ENCODE measurements at regions not wholly inside any gene's neighbourhood (a gene's known extent, or its start where the extent isn't known, plus 50 kb on each side); places are given as distances from the start of the nearest gene placed in this dataset.

GRCh38 chr5:42235241-42235640 is 188.0 kb upstream of the GHR start:
- Histone ChIP-seq H4K20me1 (ENCODE audit: insufficient read depth) (no peaks in the 10 kb centered on the region), H3K4me2 (ENCODE audit: low read length) (no peak overlapping the region), H3K4me3 (replicated peaks in 1 of 2; ENCODE audit: low read depth in 1 of 2, low read length in 2 of 2) (no peak overlapping the region), H3K9ac (ENCODE audit: low read length) (no peak overlapping the region), H3K36me3 (ENCODE audit: control insufficient read depth in 1 of 2, insufficient read depth in 2 of 2, low read length in 2 of 2) (no peaks in the 10 kb centered on the region), H3K4me1 (ENCODE audit: control insufficient read depth in 1 of 2, insufficient read depth in 2 of 2, low read length in 2 of 2) (no peaks in the 10 kb centered on the region), H3K9me3 (ENCODE audit: control insufficient read depth in 1 of 2, insufficient read depth in 1 of 2, low read depth in 1 of 2, low read length in 2 of 2) (no peaks in the 10 kb centered on the region), H3K27ac (ENCODE audit: low read depth, low read length) (no peak overlapping the region), H3K9me2 (ENCODE audit: insufficient read depth) (no peaks in the 10 kb centered on the region), H3K27me3 (ENCODE audit: insufficient read depth, low read length) (no peaks in the 10 kb centered on the region), H3K79me2 (ENCODE audit: insufficient read depth, low read length) (no peaks in the 10 kb centered on the region), H2AFZ (ENCODE audit: low read depth, low read length, poor library complexity, severe bottlenecking) (no peak overlapping the region)
- no peak for DNase-seq (ENCODE audit: low read depth, low spot score)
- RAD21 ChIA-PET (ENCODE audit: low non-redundant PET in 1 of 2, low total read pairs in 2 of 2, uncharacterized antibody in 2 of 2, unreplicated experiment in 2 of 2), result no interaction called here
- no TSS peak for BruUV-seq (replicated peaks)
- CTCF ChIA-PET, result no interaction called here
- TF ChIP-seq POLR2AphosphoS5 (IDR thresholded peaks at IDR 0.05; ENCODE audit: low read depth, low read length), result no peak
- TF ChIP-seq TCF7L2 (IDR thresholded peaks at IDR 0.05; ENCODE audit: borderline replicate concordance, extremely low read depth, insufficient read depth, insufficient read length), result no peak
- no peak for TF ChIP-seq RAD21 (IDR thresholded peaks at IDR 0.05; ENCODE audit: low read depth)
- no peak for TF ChIP-seq CTCF (IDR thresholded peaks at IDR 0.05 in 2 of 3, conservative IDR thresholded peaks at IDR 0.05 in 1 of 3; ENCODE audit: borderline replicate concordance in 1 of 3, insufficient read depth in 1 of 3, low read depth in 2 of 3, low read length in 2 of 3)
- intact Hi-C loops (cut with micrococcal nuclease), result no loop called here
- no peak for ATAC-seq
- POLR2A ChIA-PET, result no interaction called here

- H3K9ac ChIP-seq (ENCODE audit: low read length), result no peak overlapping the region
- H4K20me1 ChIP-seq (ENCODE audit: insufficient read depth), result no peaks in the 10 kb centered on the region
- ATAC-seq, result no peak
- H3K27me3 ChIP-seq (ENCODE audit: insufficient read depth, low read length), result no peaks in the 10 kb centered on the region
- no peak overlapping the region for H3K27ac ChIP-seq (ENCODE audit: low read depth, low read length)
- RAD21 ChIA-PET (ENCODE audit: low non-redundant PET in 1 of 2, low total read pairs in 2 of 2, uncharacterized antibody in 2 of 2, unreplicated experiment in 2 of 2), result no interaction called here
- no peaks in the 10 kb centered on the region for H3K4me1 ChIP-seq (ENCODE audit: control insufficient read depth in 1 of 2, insufficient read depth in 2 of 2, low read length in 2 of 2)
- POLR2A ChIA-PET, result no interaction called here
- DNase-seq (ENCODE audit: low read depth, low spot score), result no peak
- TF ChIP-seq CEBPB (IDR thresholded peaks at IDR 0.05; ENCODE audit: low read depth) (no peak), JUND (IDR thresholded peaks at IDR 0.05) (no peak), ATF3 (IDR thresholded peaks at IDR 0.05) (no peak), POLR2A (IDR thresholded peaks at IDR 0.05; ENCODE audit: borderline replicate concordance, extremely low read depth, insufficient read depth, insufficient read length) (no peak), RAD21 (IDR thresholded peaks at IDR 0.05; ENCODE audit: low read depth) (no peak), FOSL1 (IDR thresholded peaks at IDR 0.05; ENCODE audit: low read depth) (no peak)
- no peak overlapping the region for H2AFZ ChIP-seq (ENCODE audit: low read depth, low read length, poor library complexity, severe bottlenecking)
- BruUV-seq (replicated peaks), result no TSS peak
- no peak overlapping the region for H3K4me2 ChIP-seq (ENCODE audit: low read length)
- no peaks in the 10 kb centered on the region for H3K9me2 ChIP-seq (ENCODE audit: insufficient read depth)
- intact Hi-C loops (cut with micrococcal nuclease), result no loop called here
- H3K79me2 ChIP-seq (ENCODE audit: insufficient read depth, low read length), result no peaks in the 10 kb centered on the region
- no peak overlapping the region for H3K4me3 ChIP-seq (replicated peaks in 1 of 2; ENCODE audit: low read depth in 1 of 2, low read length in 2 of 2)
- no peaks in the 10 kb centered on the region for H3K9me3 ChIP-seq (ENCODE audit: control insufficient read depth in 1 of 2, insufficient read depth in 1 of 2, low read depth in 1 of 2, low read length in 2 of 2)
- no peaks in the 10 kb centered on the region for H3K36me3 ChIP-seq (ENCODE audit: control insufficient read depth in 1 of 2, insufficient read depth in 2 of 2, low read length in 2 of 2)
- CTCF ChIA-PET, result no interaction called here
Observed at GRCh38 chr5:42235837-42236236, 187.4 kb upstream of the GHR start.
